GM23338 (cell line): ENCODE measurements at regions not wholly inside any gene's neighbourhood (a gene's known extent, or its start where the extent isn't known, plus 50 kb on each side); places are given as distances from the start of the nearest gene placed in this dataset.

Experiments used
- ATAC-seq: fragments of 200-7000 bp; cut with Tn5 transposase; 3 replicates; pipeline ENCODE4 v1.9.1; 2020
- DNase-seq: peaks from one replicate; pipeline ENCODE4 v3.0.0-alpha.2; 2015; ENCODE audit warnings: low spot score
- H2AFZ ChIP-seq: fragments of 200-600 bp; sonication (generic); 2 replicates; pipeline ENCODE4 v1.8.0; 2016; ENCODE audit warnings: antibody characterized with exemption, mild to moderate bottlenecking, moderate library complexity
- H3F3A ChIP-seq: fragments of 200-600 bp; sonication (generic); replicated peaks from 2 replicates; pipeline ENCODE4 v1.8.0; 2017; ENCODE audit warnings: antibody characterized with exemption, mixed run types, low read depth
- H3K27ac ChIP-seq: fragments of 200-600 bp; sonication (generic); 2 replicates; pipeline ENCODE4 v1.6.1; 2016; ENCODE audit warnings: low read depth
- H3K27me3 ChIP-seq: fragments of 200-600 bp; sonication (generic); 2 replicates; pipeline ENCODE4 v1.8.0; 2016; ENCODE audit warnings: mild to moderate bottlenecking, mixed run types, moderate library complexity; ENCODE audit not compliant: insufficient read depth
- H3K36me3 ChIP-seq: fragments of 200-600 bp; sonication (generic); 2 replicates; pipeline ENCODE4 v1.8.0; 2016; ENCODE audit warnings: mild to moderate bottlenecking; ENCODE audit not compliant: insufficient read depth
- H3K4me1 ChIP-seq: fragments of 200-600 bp; sonication (generic); 2 replicates; pipeline ENCODE4 v1.8.0; 2016; ENCODE audit warnings: mild to moderate bottlenecking, moderate library complexity; ENCODE audit not compliant: insufficient read depth
- H3K4me2 ChIP-seq: fragments of 200-600 bp; sonication (generic); 2 replicates; pipeline ENCODE4 v1.7.1; 2017; ENCODE audit warnings: mixed run types
- H3K4me3 ChIP-seq: fragments of 200-600 bp; sonication (generic); 2 replicates; pipeline ENCODE4 v1.6.1; 2016; ENCODE audit warnings: mixed run types
- H3K79me2 ChIP-seq: fragments of 200-600 bp; sonication (generic); replicated peaks from 2 replicates; pipeline ENCODE4 v1.8.0; 2017; ENCODE audit warnings: mild to moderate bottlenecking; ENCODE audit not compliant: insufficient read depth
- H3K9me2 ChIP-seq: fragments of 200-600 bp; sonication (generic); 2 replicates; pipeline ENCODE4 v1.8.0; 2017; ENCODE audit not compliant: insufficient read depth
- H4K20me1 ChIP-seq: fragments of 200-600 bp; sonication (generic); replicated peaks from 2 replicates; pipeline ENCODE4 v1.8.0; 2017; ENCODE audit warnings: mild to moderate bottlenecking; ENCODE audit not compliant: insufficient read depth
- H3K27ac Mint-ChIP-seq: 2 replicates; pipeline ENCODE4 v1.8.0; 2020; ENCODE audit warnings: inconsistent platforms, mild to moderate bottlenecking, moderate library complexity, mixed read lengths
- H3K27me3 Mint-ChIP-seq: 3 replicates; pipeline ENCODE4 v1.8.0; 2022; ENCODE audit warnings: low read depth, mild to moderate bottlenecking, moderate library complexity, mixed read lengths, inconsistent platforms; ENCODE audit not compliant: insufficient read depth, poor library complexity
- H3K36me3 Mint-ChIP-seq: 3 replicates; pipeline ENCODE4 v1.8.0; 2021; ENCODE audit warnings: low read depth, mild to moderate bottlenecking, inconsistent platforms, moderate library complexity, mixed read lengths
- H3K4me1 Mint-ChIP-seq: 3 replicates; pipeline ENCODE4 v1.8.0; 2020; ENCODE audit warnings: mild to moderate bottlenecking, inconsistent platforms, mixed read lengths
- H3K4me3 Mint-ChIP-seq: 3 replicates; pipeline ENCODE4 v1.8.0; 2021; ENCODE audit warnings: moderate library complexity, mild to moderate bottlenecking, inconsistent platforms, mixed read lengths
- H3K9me3 Mint-ChIP-seq: 3 replicates; pipeline ENCODE4 v1.8.0; 2020; ENCODE audit warnings: moderate library complexity, mild to moderate bottlenecking, inconsistent platforms, mixed read lengths
- CREB1 ChIP-seq: fragments of 250-450 bp; sonication (Bioruptor Pico); IDR thresholded peaks from 2 replicates; pipeline ENCODE4 v1.5.0; 2020; ENCODE audit warnings: low read depth, mild to moderate bottlenecking, moderate library complexity
- CTCF ChIP-seq, 2 experiments: fragments of 200-600 bp in 1 of 2; sonication (generic) in 1 of 2; conservative IDR thresholded peaks; 2 replicates each; pipeline versions ENCODE4 v1.5.1 to v1.6.1; 2016 to 2017; ENCODE audit warnings: antibody characterized with exemption in 2 of 2, low read depth in 2 of 2, mild to moderate bottlenecking in 2 of 2, moderate library complexity in 1 of 2
- EZH2 ChIP-seq: fragments of 200-600 bp; sonication (generic); IDR thresholded peaks from one replicate; pipeline ENCODE4 v1.8.0; 2017; ENCODE audit warnings: antibody characterized with exemption, mild to moderate bottlenecking, low read depth; ENCODE audit not compliant: unreplicated experiment
- EZH2phosphoT487 ChIP-seq: fragments of 200-600 bp; sonication (generic); IDR thresholded peaks from one replicate; pipeline ENCODE4 v1.8.1; 2018; ENCODE audit warnings: antibody characterized with exemption; ENCODE audit not compliant: unreplicated experiment
- JUNB ChIP-seq: IDR thresholded peaks from one replicate; pipeline ENCODE4 v1.6.1; 2016; ENCODE audit warnings: antibody characterized with exemption; ENCODE audit not compliant: unreplicated experiment
- NANOG ChIP-seq: IDR thresholded peaks from 2 replicates; pipeline ENCODE4 v1.6.1; 2016; ENCODE audit warnings: antibody characterized with exemption, borderline replicate concordance
- POLR2AphosphoS5 ChIP-seq: IDR thresholded peaks from 2 replicates; pipeline ENCODE4 v1.6.1; 2016; ENCODE audit warnings: antibody characterized with exemption, low read depth
- REST ChIP-seq: IDR thresholded peaks from one replicate; pipeline ENCODE4 v1.6.1; 2018; ENCODE audit warnings: antibody characterized with exemption; ENCODE audit not compliant: unreplicated experiment
- STAT1 ChIP-seq: IDR thresholded peaks from one replicate; pipeline ENCODE4 v1.6.1; 2016; ENCODE audit warnings: antibody characterized with exemption; ENCODE audit not compliant: unreplicated experiment
- ZNF114 ChIP-seq: fragments of 250-450 bp; sonication (Bioruptor Pico); IDR thresholded peaks from 2 replicates; pipeline ENCODE4 v1.5.0; 2020; ENCODE audit warnings: mild to moderate bottlenecking, moderate library complexity
- ZNF331 ChIP-seq: fragments of 250-450 bp; sonication (Bioruptor Pico); IDR thresholded peaks from 2 replicates; pipeline ENCODE4 v1.5.0; 2020; ENCODE audit warnings: low read depth, mild to moderate bottlenecking, moderate library complexity
- TF ChIP-seq, protein P1 (sequence below): fragments of 250-450 bp; sonication (Bioruptor Pico); IDR thresholded peaks from 2 replicates; pipeline ENCODE4 v1.5.0; 2020; ENCODE audit warnings: mild to moderate bottlenecking, moderate library complexity
- TF ChIP-seq, protein P2 (sequence below): IDR thresholded peaks from 2 replicates; pipeline ENCODE4 v1.6.1; 2016; ENCODE audit warnings: antibody characterized with exemption

DNA sequence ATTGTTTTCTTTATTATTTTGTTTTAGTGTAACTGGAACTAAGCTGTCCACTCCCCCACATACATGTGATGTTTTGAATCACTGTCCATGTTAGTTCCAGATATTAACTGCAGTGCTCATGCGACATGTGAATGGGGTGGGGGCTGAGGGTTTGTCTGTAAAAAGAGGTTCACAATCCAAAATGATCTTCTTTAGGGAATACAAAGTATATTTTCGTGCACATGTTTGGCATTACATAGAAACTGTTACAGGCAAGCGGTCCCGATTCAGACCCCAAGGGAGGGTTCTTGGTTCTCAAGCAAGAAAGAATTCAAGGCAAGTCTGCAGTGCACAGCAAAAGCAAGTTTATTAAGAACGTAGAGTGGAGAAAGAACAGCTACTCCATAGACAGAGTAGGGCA lies 296.5 kb upstream of the CLNK start:
- Histone ChIP-seq H3K79me2 (no peaks in the 10 kb centered on the region), H3K27ac (no peak overlapping the region), H3K36me3 (no peaks in the 10 kb centered on the region), H3K9me2 (peaks cover 4% of the 10 kb centered on the region; the same call in 1 of the 2 replicates), H3K27me3 (0 out of 2 replicates have a peak, but pooled peaks cover 2% of the 10 kb centered on the region), H3K4me3 (no peak overlapping the region), H3K4me2 (no peak overlapping the region), H4K20me1 (no peaks in the 10 kb centered on the region), H2AFZ (no peak overlapping the region), H3K4me1 (peaks cover 28% of the 10 kb centered on the region), H3F3A (no peaks in the 10 kb centered on the region)
- DNase-seq (no peak), ATAC-seq (no peak)
- H3K4me1 Mint-ChIP-seq, result peaks cover 34% of the 10 kb centered on the region
- no peak overlapping the region for H3K27ac Mint-ChIP-seq
- no peaks in the 10 kb centered on the region for H3K9me3 Mint-ChIP-seq
- no peaks in the 10 kb centered on the region for H3K36me3 Mint-ChIP-seq
- H3K27me3 Mint-ChIP-seq, result peaks cover 16% of the 10 kb centered on the region
- H3K4me3 Mint-ChIP-seq, result no peak overlapping the region
- TF ChIP-seq CREB1 (CRISPR knock-in tag) (no peak), EZH2phosphoT487 (no peak), ZNF114 (CRISPR knock-in tag) (no peak), REST (no peak), POLR2AphosphoS5 (no peak), STAT1 (no peak), JUNB (no peak), EZH2 (no peak), NANOG (no peak), ZNF331 (CRISPR knock-in tag) (no peak), CTCF (conservative IDR thresholded peaks at IDR 0.05; ENCODE audit: low read depth in 2 of 2) (no peak)
- TF ChIP-seq, protein P1, sequence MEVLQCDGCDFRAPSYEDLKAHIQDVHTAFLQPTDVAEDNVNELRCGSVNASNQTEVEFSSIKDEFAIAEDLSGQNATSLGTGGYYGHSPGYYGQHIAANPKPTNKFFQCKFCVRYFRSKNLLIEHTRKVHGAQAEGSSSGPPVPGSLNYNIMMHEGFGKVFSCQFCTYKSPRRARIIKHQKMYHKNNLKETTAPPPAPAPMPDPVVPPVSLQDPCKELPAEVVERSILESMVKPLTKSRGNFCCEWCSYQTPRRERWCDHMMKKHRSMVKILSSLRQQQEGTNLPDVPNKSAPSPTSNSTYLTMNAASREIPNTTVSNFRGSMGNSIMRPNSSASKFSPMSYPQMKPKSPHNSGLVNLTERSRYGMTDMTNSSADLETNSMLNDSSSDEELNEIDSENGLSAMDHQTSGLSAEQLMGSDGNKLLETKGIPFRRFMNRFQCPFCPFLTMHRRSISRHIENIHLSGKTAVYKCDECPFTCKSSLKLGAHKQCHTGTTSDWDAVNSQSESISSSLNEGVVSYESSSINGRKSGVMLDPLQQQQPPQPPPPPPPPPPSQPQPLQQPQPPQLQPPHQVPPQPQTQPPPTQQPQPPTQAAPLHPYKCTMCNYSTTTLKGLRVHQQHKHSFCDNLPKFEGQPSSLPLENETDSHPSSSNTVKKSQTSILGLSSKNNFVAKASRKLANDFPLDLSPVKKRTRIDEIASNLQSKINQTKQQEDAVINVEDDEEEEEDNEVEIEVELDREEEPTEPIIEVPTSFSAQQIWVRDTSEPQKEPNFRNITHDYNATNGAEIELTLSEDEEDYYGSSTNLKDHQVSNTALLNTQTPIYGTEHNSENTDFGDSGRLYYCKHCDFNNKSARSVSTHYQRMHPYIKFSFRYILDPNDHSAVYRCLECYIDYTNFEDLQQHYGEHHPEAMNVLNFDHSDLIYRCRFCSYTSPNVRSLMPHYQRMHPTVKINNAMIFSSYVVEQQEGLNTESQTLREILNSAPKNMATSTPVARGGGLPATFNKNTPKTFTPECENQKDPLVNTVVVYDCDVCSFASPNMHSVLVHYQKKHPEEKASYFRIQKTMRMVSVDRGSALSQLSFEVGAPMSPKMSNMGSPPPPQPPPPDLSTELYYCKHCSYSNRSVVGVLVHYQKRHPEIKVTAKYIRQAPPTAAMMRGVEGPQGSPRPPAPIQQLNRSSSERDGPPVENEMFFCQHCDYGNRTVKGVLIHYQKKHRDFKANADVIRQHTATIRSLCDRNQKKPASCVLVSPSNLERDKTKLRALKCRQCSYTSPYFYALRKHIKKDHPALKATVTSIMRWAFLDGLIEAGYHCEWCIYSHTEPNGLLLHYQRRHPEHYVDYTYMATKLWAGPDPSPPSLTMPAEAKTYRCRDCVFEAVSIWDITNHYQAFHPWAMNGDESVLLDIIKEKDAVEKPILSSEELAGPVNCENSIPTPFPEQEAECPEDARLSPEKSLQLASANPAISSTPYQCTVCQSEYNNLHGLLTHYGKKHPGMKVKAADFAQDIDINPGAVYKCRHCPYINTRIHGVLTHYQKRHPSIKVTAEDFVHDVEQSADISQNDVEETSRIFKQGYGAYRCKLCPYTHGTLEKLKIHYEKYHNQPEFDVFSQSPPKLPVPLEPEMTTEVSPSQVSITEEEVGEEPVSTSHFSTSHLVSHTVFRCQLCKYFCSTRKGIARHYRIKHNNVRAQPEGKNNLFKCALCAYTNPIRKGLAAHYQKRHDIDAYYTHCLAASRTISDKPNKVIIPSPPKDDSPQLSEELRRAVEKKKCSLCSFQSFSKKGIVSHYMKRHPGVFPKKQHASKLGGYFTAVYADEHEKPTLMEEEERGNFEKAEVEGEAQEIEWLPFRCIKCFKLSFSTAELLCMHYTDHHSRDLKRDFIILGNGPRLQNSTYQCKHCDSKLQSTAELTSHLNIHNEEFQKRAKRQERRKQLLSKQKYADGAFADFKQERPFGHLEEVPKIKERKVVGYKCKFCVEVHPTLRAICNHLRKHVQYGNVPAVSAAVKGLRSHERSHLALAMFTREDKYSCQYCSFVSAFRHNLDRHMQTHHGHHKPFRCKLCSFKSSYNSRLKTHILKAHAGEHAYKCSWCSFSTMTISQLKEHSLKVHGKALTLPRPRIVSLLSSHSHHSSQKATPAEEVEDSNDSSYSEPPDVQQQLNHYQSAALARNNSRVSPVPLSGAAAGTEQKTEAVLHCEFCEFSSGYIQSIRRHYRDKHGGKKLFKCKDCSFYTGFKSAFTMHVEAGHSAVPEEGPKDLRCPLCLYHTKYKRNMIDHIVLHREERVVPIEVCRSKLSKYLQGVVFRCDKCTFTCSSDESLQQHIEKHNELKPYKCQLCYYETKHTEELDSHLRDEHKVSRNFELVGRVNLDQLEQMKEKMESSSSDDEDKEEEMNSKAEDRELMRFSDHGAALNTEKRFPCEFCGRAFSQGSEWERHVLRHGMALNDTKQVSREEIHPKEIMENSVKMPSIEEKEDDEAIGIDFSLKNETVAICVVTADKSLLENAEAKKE (CRISPR knock-in tag), result no peak
- TF ChIP-seq, protein P2, sequence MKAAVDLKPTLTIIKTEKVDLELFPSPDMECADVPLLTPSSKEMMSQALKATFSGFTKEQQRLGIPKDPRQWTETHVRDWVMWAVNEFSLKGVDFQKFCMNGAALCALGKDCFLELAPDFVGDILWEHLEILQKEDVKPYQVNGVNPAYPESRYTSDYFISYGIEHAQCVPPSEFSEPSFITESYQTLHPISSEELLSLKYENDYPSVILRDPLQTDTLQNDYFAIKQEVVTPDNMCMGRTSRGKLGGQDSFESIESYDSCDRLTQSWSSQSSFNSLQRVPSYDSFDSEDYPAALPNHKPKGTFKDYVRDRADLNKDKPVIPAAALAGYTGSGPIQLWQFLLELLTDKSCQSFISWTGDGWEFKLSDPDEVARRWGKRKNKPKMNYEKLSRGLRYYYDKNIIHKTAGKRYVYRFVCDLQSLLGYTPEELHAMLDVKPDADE, result no peak
